HCT116 (cell line): ENCODE measurements at regions not wholly inside any gene's neighbourhood (a gene's known extent, or its start where the extent isn't known, plus 50 kb on each side); places are given as distances from the start of the nearest gene placed in this dataset.

ENCODE experiments used
- ATAC-seq: fragments of 200-7000 bp; cut with Tn5 transposase; 2 replicates; pipeline ENCODE4 v1.9.1; 2020; ENCODE audit warnings: mild to moderate bottlenecking, moderate library complexity
- BruUV-seq: library from RNA; stranded (reverse); fragments of 400-500 nt; replicated peaks from 2 replicates; lab custom pipeline; 2021; lab: Mats Ljungman, UMichigan
- CTCF ChIA-PET: fragments of 300-600 bp; sonication (Branson Sonifier 250); formaldehyde crosslinking; loops from one replicate; lab custom pipeline; 2021; ENCODE audit warnings: antibody characterized with exemption; lab: Charles Lee
- POLR2A ChIA-PET: fragments of 300-600, 350-600 bp; sonication (Branson Sonifier 250); formaldehyde crosslinking; loops from one replicate; lab custom pipeline; 2021; ENCODE audit warnings: antibody characterized with exemption; lab: Charles Lee
- RAD21 ChIA-PET, 2 experiments: fragments of 300-600 bp; sonication (Branson Sonifier 250); formaldehyde crosslinking; loops; one replicate each; lab custom pipeline; 2023; ENCODE audit warnings: low total read pairs in 2 of 2; ENCODE audit not compliant: uncharacterized antibody in 2 of 2, unreplicated experiment in 2 of 2, low non-redundant PET in 1 of 2; lab: Charles Lee
- DNase-seq: peaks from one replicate; pipeline ENCODE4 v3.0.0-alpha.2; 2010; ENCODE audit warnings: low read depth, low spot score
- H2AFZ ChIP-seq: fragments of 200-600 bp; shearing (Covaris generic), sonication (generic); 2 replicates; pipeline ENCODE4 v1.6.1; 2017; ENCODE audit warnings: low read depth, mixed run types, mixed read lengths, antibody characterized with exemption, low read length; ENCODE audit not compliant: poor library complexity, severe bottlenecking
- H3K27ac ChIP-seq: 2 replicates; pipeline ENCODE4 v1.5.1; 2012; ENCODE audit warnings: low read depth, low read length
- H3K27me3 ChIP-seq: fragments of 200-600 bp; sonication (generic); 2 replicates; pipeline ENCODE4 v1.6.1; 2016; ENCODE audit warnings: mixed run types, low read length, mixed read lengths; ENCODE audit not compliant: insufficient read depth
- H3K36me3 ChIP-seq, 2 experiments: fragments of 200-500 bp in 1 of 2; fragments of 200-600 bp in 1 of 2; sonication (Bioruptor generic) in 1 of 2; sonication (generic) in 1 of 2; 2 replicates each; pipeline versions ENCODE4 v1.5.1 to v1.6.1; 2014 to 2016; ENCODE audit warnings: low read length in 2 of 2, inconsistent platforms in 1 of 2, mixed read lengths in 1 of 2, mixed run types in 1 of 2; ENCODE audit not compliant: insufficient read depth in 2 of 2, control insufficient read depth in 1 of 2
- H3K4me1 ChIP-seq, 2 experiments: fragments of 200-600 bp in 1 of 2; sonication (generic) in 1 of 2; 2 replicates each; pipeline versions ENCODE4 v1.5.1 to v1.6.1; 2012 to 2017; ENCODE audit warnings: low read length in 2 of 2, inconsistent platforms in 1 of 2, mild to moderate bottlenecking in 1 of 2, mixed read lengths in 1 of 2, mixed run types in 1 of 2, moderate library complexity in 1 of 2; ENCODE audit not compliant: insufficient read depth in 2 of 2, control insufficient read depth in 1 of 2
- H3K4me2 ChIP-seq: fragments of 200-600 bp; sonication (generic); 2 replicates; pipeline ENCODE4 v1.6.1; 2017; ENCODE audit warnings: mixed run types, low read length, mixed read lengths
- H3K4me3 ChIP-seq, 2 experiments: fragments of 200-600 bp in 1 of 2; sonication (generic) in 1 of 2; replicated peaks in 1 of 2; 2 replicates each; pipeline ENCODE4 v1.5.1; 2011 to 2016; ENCODE audit warnings: low read length in 2 of 2, control low read depth in 1 of 2, low read depth in 1 of 2, mild to moderate bottlenecking in 1 of 2, mixed read lengths in 1 of 2, mixed run types in 1 of 2
- H3K79me2 ChIP-seq: fragments of 200-600 bp; sonication (generic); 2 replicates; pipeline ENCODE4 v1.6.1; 2017; ENCODE audit warnings: mild to moderate bottlenecking, mixed run types, low read length, moderate library complexity, mixed read lengths; ENCODE audit not compliant: insufficient read depth
- H3K9ac ChIP-seq: fragments of 200-600 bp; sonication (generic); 2 replicates; pipeline ENCODE4 v1.6.1; 2016; ENCODE audit warnings: low read length, mixed read lengths
- H3K9me2 ChIP-seq: fragments of 200-600 bp; sonication (generic), shearing (Covaris generic); 2 replicates; pipeline ENCODE4 v1.6.1; 2017; ENCODE audit warnings: mixed run types, mild to moderate bottlenecking, moderate library complexity; ENCODE audit not compliant: insufficient read depth
- H3K9me3 ChIP-seq, 2 experiments: fragments of 200-500 bp in 1 of 2; fragments of 200-600 bp in 1 of 2; sonication (Bioruptor generic) in 1 of 2; sonication (generic) in 1 of 2; 2 replicates each; pipeline ENCODE4 v1.6.1; 2014 to 2017; ENCODE audit warnings: low read length in 2 of 2, mixed read lengths in 2 of 2, inconsistent platforms in 1 of 2, low read depth in 1 of 2, mild to moderate bottlenecking in 1 of 2, mixed run types in 1 of 2, moderate library complexity in 1 of 2; ENCODE audit not compliant: control insufficient read depth in 1 of 2, insufficient read depth in 1 of 2
- H4K20me1 ChIP-seq: fragments of 200-600 bp; sonication (generic), shearing (Covaris generic); 2 replicates; pipeline ENCODE4 v1.6.1; 2017; ENCODE audit warnings: mixed run types, mild to moderate bottlenecking, moderate library complexity; ENCODE audit not compliant: insufficient read depth
- CBX3 ChIP-seq: IDR thresholded peaks from 2 replicates; pipeline ENCODE4 v1.6.1; 2012; ENCODE audit warnings: low read depth
- CEBPB ChIP-seq: IDR thresholded peaks from 2 replicates; pipeline ENCODE4 v1.6.1; 2012; ENCODE audit warnings: low read depth
- EGR1 ChIP-seq: IDR thresholded peaks from 2 replicates; pipeline ENCODE4 v1.6.1; 2012; ENCODE audit warnings: low read depth
- EZH2 ChIP-seq: fragments of 200-600 bp; sonication (generic); IDR thresholded peaks from 2 replicates; pipeline ENCODE4 v1.6.1; 2017; ENCODE audit warnings: antibody characterized with exemption, mixed run types
- FOSL1 ChIP-seq: IDR thresholded peaks from 2 replicates; pipeline ENCODE4 v1.6.1; 2012; ENCODE audit warnings: low read depth
- JUND ChIP-seq: IDR thresholded peaks from 2 replicates; pipeline ENCODE4 v1.6.1; 2012
- POLR2A ChIP-seq: IDR thresholded peaks from 2 replicates; pipeline ENCODE4 v1.7.0; 2011; ENCODE audit warnings: borderline replicate concordance; ENCODE audit not compliant: insufficient read depth, insufficient read length; ENCODE audit errors: extremely low read depth
- RAD21 ChIP-seq: IDR thresholded peaks from 2 replicates; pipeline ENCODE4 v1.6.1; 2012; ENCODE audit warnings: low read depth, mild to moderate bottlenecking
- SIN3A ChIP-seq: IDR thresholded peaks from 2 replicates; pipeline ENCODE4 v1.6.1; 2012; ENCODE audit warnings: low read depth
- SP1 ChIP-seq: IDR thresholded peaks from 2 replicates; pipeline ENCODE4 v1.6.1; 2012; ENCODE audit warnings: low read depth
- YY1 ChIP-seq: IDR thresholded peaks from 2 replicates; pipeline ENCODE4 v1.6.1; 2011; ENCODE audit warnings: low read length, low read depth, moderate library complexity, mild to moderate bottlenecking; ENCODE audit not compliant: insufficient replicate concordance; ENCODE audit errors: extremely low read depth
- ZFX ChIP-seq: fragments of 450-650 bp; IDR thresholded peaks from 2 replicates; pipeline ENCODE4 v1.6.1; 2017
- intact Hi-C: fragments of 100-400 bp; cut with micrococcal nuclease; formaldehyde crosslinking; loops from 2 replicates; pipeline ENCODE4 v1.10.0; 2022
- TF ChIP-seq, protein P1 (sequence below), 3 experiments: fragments of 200-600 bp in 1 of 3; sonication (generic) in 1 of 3; IDR thresholded peaks in 2 of 3; conservative IDR thresholded peaks in 1 of 3; 2 replicates each; pipeline ENCODE4 v1.5.1; 2012 to 2017; ENCODE audit warnings: low read depth in 2 of 3, low read length in 2 of 3, antibody characterized with exemption in 1 of 3, borderline replicate concordance in 1 of 3, control low read depth in 1 of 3, mild to moderate bottlenecking in 1 of 3, mixed read lengths in 1 of 3, mixed run types in 1 of 3, moderate library complexity in 1 of 3; ENCODE audit not compliant: insufficient read depth in 1 of 3
- TF ChIP-seq, protein P2 (sequence below): IDR thresholded peaks from 2 replicates; pipeline ENCODE4 v1.6.1; 2012
- TF ChIP-seq, protein P3 (sequence below): IDR thresholded peaks from 2 replicates; pipeline ENCODE4 v1.6.1; 2012
- TF ChIP-seq, protein P4 (sequence below): IDR thresholded peaks from 2 replicates; pipeline ENCODE4 v1.6.1; 2012; ENCODE audit warnings: low read depth

- TF ChIP-seq, protein P1, sequence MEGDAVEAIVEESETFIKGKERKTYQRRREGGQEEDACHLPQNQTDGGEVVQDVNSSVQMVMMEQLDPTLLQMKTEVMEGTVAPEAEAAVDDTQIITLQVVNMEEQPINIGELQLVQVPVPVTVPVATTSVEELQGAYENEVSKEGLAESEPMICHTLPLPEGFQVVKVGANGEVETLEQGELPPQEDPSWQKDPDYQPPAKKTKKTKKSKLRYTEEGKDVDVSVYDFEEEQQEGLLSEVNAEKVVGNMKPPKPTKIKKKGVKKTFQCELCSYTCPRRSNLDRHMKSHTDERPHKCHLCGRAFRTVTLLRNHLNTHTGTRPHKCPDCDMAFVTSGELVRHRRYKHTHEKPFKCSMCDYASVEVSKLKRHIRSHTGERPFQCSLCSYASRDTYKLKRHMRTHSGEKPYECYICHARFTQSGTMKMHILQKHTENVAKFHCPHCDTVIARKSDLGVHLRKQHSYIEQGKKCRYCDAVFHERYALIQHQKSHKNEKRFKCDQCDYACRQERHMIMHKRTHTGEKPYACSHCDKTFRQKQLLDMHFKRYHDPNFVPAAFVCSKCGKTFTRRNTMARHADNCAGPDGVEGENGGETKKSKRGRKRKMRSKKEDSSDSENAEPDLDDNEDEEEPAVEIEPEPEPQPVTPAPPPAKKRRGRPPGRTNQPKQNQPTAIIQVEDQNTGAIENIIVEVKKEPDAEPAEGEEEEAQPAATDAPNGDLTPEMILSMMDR (IDR thresholded peaks at IDR 0.05 in 2 of 3, conservative IDR thresholded peaks at IDR 0.05 in 1 of 3; ENCODE audit: borderline replicate concordance in 1 of 3, insufficient read depth in 1 of 3, low read depth in 2 of 3, low read length in 2 of 3) = no peak
- TF ChIP-seq SP1 (no peak), FOSL1 (no peak), CEBPB (no peak), CBX3 (no peak), JUND (no peak)
These were observed 61.2 kb downstream of the SOD2 start (continued) for GRCh38 chr6:159631886-159632285.

DNA sequence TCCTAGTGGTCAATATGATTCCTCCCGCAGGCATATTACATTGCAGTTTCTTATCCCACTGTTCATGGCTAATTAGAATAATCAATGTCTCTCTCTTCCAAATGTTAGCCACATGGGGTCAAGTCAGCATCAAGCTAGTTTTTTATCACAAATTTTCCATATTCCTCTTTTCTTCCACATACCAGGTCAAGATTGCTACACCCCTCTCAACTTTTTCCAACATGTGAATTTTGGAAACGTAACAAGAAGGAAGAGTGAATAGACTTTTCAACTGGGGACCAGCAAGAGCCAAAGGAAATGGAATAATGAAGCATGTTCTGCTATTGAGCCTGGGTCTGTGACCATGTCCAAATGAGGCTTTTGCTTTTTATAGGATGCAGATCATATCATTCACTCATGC lies 65.1 kb downstream of the SOD2 start:
- Histone ChIP-seq H2AFZ (no peak overlapping the region), H3K4me1 (no peaks in the 10 kb centered on the region), H3K27ac (no peak overlapping the region), H3K9me2 (no peaks in the 10 kb centered on the region), H3K36me3 (no peaks in the 10 kb centered on the region), H4K20me1 (no peaks in the 10 kb centered on the region), H3K27me3 (no peaks in the 10 kb centered on the region), H3K4me3 (no peak overlapping the region), H3K9ac (no peak overlapping the region), H3K79me2 (no peaks in the 10 kb centered on the region), H3K4me2 (no peak overlapping the region), H3K9me3 (no peaks in the 10 kb centered on the region)
- ChIA-PET RAD21 (no interaction called here), POLR2A (no interaction called here), CTCF (no interaction called here)
- intact Hi-C loops = no loop called here
- no TSS peak for BruUV-seq
- ATAC-seq (no peak), DNase-seq (no peak)
- TF ChIP-seq, protein P2, sequence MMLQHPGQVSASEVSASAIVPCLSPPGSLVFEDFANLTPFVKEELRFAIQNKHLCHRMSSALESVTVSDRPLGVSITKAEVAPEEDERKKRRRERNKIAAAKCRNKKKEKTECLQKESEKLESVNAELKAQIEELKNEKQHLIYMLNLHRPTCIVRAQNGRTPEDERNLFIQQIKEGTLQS = no peak
- no peak for TF ChIP-seq SIN3A
- TF ChIP-seq ZFX = no peak
- TF ChIP-seq POLR2A = no peak
- TF ChIP-seq EGR1 = no peak
- TF ChIP-seq, protein P1 (IDR thresholded peaks at IDR 0.05 in 2 of 3, conservative IDR thresholded peaks at IDR 0.05 in 1 of 3; ENCODE audit: borderline replicate concordance in 1 of 3, insufficient read depth in 1 of 3, low read depth in 2 of 3, low read length in 2 of 3) = no peak
- TF ChIP-seq JUND = no peak
- TF ChIP-seq CBX3 = no peak
- TF ChIP-seq, protein P3, sequence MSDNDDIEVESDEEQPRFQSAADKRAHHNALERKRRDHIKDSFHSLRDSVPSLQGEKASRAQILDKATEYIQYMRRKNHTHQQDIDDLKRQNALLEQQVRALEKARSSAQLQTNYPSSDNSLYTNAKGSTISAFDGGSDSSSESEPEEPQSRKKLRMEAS = no peak
- no peak for TF ChIP-seq YY1
- TF ChIP-seq RAD21 = no peak
- no peak for TF ChIP-seq EZH2
- TF ChIP-seq, protein P4, sequence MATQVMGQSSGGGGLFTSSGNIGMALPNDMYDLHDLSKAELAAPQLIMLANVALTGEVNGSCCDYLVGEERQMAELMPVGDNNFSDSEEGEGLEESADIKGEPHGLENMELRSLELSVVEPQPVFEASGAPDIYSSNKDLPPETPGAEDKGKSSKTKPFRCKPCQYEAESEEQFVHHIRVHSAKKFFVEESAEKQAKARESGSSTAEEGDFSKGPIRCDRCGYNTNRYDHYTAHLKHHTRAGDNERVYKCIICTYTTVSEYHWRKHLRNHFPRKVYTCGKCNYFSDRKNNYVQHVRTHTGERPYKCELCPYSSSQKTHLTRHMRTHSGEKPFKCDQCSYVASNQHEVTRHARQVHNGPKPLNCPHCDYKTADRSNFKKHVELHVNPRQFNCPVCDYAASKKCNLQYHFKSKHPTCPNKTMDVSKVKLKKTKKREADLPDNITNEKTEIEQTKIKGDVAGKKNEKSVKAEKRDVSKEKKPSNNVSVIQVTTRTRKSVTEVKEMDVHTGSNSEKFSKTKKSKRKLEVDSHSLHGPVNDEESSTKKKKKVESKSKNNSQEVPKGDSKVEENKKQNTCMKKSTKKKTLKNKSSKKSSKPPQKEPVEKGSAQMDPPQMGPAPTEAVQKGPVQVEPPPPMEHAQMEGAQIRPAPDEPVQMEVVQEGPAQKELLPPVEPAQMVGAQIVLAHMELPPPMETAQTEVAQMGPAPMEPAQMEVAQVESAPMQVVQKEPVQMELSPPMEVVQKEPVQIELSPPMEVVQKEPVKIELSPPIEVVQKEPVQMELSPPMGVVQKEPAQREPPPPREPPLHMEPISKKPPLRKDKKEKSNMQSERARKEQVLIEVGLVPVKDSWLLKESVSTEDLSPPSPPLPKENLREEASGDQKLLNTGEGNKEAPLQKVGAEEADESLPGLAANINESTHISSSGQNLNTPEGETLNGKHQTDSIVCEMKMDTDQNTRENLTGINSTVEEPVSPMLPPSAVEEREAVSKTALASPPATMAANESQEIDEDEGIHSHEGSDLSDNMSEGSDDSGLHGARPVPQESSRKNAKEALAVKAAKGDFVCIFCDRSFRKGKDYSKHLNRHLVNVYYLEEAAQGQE = no peak
- TF ChIP-seq SP1 = no peak
